ENCODE measurements at regions not wholly inside any gene's neighbourhood (a gene's known extent, or its start where the extent isn't known, plus 50 kb on each side); places are given as distances from the start of the nearest gene placed in this dataset.
A peak's percentile ranks its signal among the peaks of the same experiment; 100 is the strongest.

- Histone ChIP-seq H3K36me3 (replicated peaks in 1 of 2; ENCODE audit: insufficient read depth in 1 of 2, low read depth in 2 of 2) (no peaks in the 10 kb centered on the region), H3K9me3 (no peaks in the 10 kb centered on the region), H3K27ac (no peak overlapping the region), H3K4me3 (no peak overlapping the region), H3K4me1 (no peaks in the 10 kb centered on the region), H3K27me3 (no peaks in the 10 kb centered on the region)
- intact Hi-C loops (cut with DNase I) = no loop called here
- ATAC-seq = no peak
- DNase-seq = peak; percentile 38 to 64 (median 58)
- 20 to 26% methylated on average over 3 of the region's 3 CpGs for WGBS, 2 donors
- TF ChIP-seq CTCF (IDR thresholded peaks at IDR 0.05) (peak in 6 of 7 experiments; percentile 23 to 41 (median 35)), POLR2A (IDR thresholded peaks at IDR 0.05) (no peak)
Observed at GRCh38 chr17:55641676-55642081, 81.0 kb downstream of the TMEM100 start.

GRCh38 chr17:55639096-55639495 is 83.6 kb downstream of the TMEM100 start:
- H3K27me3 ChIP-seq = no peaks in the 10 kb centered on the region
- 62 to 79% methylated on average over 3 to 4 of the region's 4 CpGs for WGBS, 2 donors
- no peaks in the 10 kb centered on the region for H3K4me1 ChIP-seq
- DNase-seq (no peak), ATAC-seq (no peak)
- intact Hi-C loops (cut with DNase I) = no loop called here
- H3K36me3 ChIP-seq (replicated peaks in 1 of 2; ENCODE audit: insufficient read depth in 1 of 2, low read depth in 2 of 2) = no peaks in the 10 kb centered on the region
- no peak overlapping the region for H3K4me3 ChIP-seq
- TF ChIP-seq POLR2A (IDR thresholded peaks at IDR 0.05) (no peak), CTCF (IDR thresholded peaks at IDR 0.05) (no peak)
- H3K27ac ChIP-seq = no peak overlapping the region
- H3K9me3 ChIP-seq = no peaks in the 10 kb centered on the region

GRCh38 chr17:55635253-55635914 is 87.3 kb downstream of the TMEM100 start:
- WGBS, 2 donors = 43 to 46% methylated on average over 5 of the region's 5 CpGs
- peak; percentile 33 for ATAC-seq
- Histone ChIP-seq H3K9me3 (no peaks in the 10 kb centered on the region), H3K4me1 (no peaks in the 10 kb centered on the region), H3K4me3 (no peak overlapping the region), H3K27me3 (no peaks in the 10 kb centered on the region), H3K36me3 (replicated peaks in 1 of 2; ENCODE audit: insufficient read depth in 1 of 2, low read depth in 2 of 2) (no peaks in the 10 kb centered on the region), H3K27ac (no peak overlapping the region)
- no peak for TF ChIP-seq CTCF (IDR thresholded peaks at IDR 0.05)
- no peak for TF ChIP-seq POLR2A (IDR thresholded peaks at IDR 0.05)
- intact Hi-C loops (cut with DNase I) = no loop called here
- DNase-seq = no peak

GRCh38 chr17:55634702-55635101 is 88.0 kb downstream of the TMEM100 start:
- no peak for DNase-seq
- no peak overlapping the region for H3K27ac ChIP-seq
- intact Hi-C loops (cut with DNase I) = no loop called here
- H3K4me3 ChIP-seq = no peak overlapping the region
- H3K27me3 ChIP-seq = no peaks in the 10 kb centered on the region
- no peak for ATAC-seq
- no peaks in the 10 kb centered on the region for H3K9me3 ChIP-seq
- H3K4me1 ChIP-seq = no peaks in the 10 kb centered on the region
- H3K36me3 ChIP-seq (replicated peaks in 1 of 2; ENCODE audit: insufficient read depth in 1 of 2, low read depth in 2 of 2) = no peaks in the 10 kb centered on the region
- 68 to 83% methylated on average over 3 of the region's 3 CpGs for WGBS, 2 donors
- TF ChIP-seq CTCF (IDR thresholded peaks at IDR 0.05) (no peak), POLR2A (IDR thresholded peaks at IDR 0.05) (no peak)

GRCh38 chr17:55632893-55633292 is 89.8 kb downstream of the TMEM100 start:
- Histone ChIP-seq H3K27me3 (no peaks in the 10 kb centered on the region), H3K4me1 (no peaks in the 10 kb centered on the region), H3K4me3 (no peak overlapping the region), H3K27ac (no peak overlapping the region), H3K36me3 (replicated peaks in 1 of 2; ENCODE audit: insufficient read depth in 1 of 2, low read depth in 2 of 2) (no peaks in the 10 kb centered on the region), H3K9me3 (no peaks in the 10 kb centered on the region)
- DNase-seq = no peak
- ATAC-seq = no peak
- TF ChIP-seq CTCF (IDR thresholded peaks at IDR 0.05) = no peak
- TF ChIP-seq POLR2A (IDR thresholded peaks at IDR 0.05) = no peak
- intact Hi-C loops (cut with DNase I) = no loop called here
- WGBS, 2 donors = 75 to 76% methylated on average over 2 of the region's 2 CpGs
